GM19438 (cell line): ENCODE measurements at regions not wholly inside any gene's neighbourhood (a gene's known extent, or its start where the extent isn't known, plus 50 kb on each side); places are given as distances from the start of the nearest gene placed in this dataset.
"Not testable (repeated sequence)": the region's sequence is repeated elsewhere in the genome, so short reads cannot be mapped to it uniquely, and the experiment has no call there.

Experiments used
- ATAC-seq: cut with Tn5 transposase; IDR thresholded peaks from one replicate; pipeline ENCODE4 v1.9.1; 2021; ENCODE audit warnings: low read depth; ENCODE audit not compliant: unreplicated experiment

DNA sequence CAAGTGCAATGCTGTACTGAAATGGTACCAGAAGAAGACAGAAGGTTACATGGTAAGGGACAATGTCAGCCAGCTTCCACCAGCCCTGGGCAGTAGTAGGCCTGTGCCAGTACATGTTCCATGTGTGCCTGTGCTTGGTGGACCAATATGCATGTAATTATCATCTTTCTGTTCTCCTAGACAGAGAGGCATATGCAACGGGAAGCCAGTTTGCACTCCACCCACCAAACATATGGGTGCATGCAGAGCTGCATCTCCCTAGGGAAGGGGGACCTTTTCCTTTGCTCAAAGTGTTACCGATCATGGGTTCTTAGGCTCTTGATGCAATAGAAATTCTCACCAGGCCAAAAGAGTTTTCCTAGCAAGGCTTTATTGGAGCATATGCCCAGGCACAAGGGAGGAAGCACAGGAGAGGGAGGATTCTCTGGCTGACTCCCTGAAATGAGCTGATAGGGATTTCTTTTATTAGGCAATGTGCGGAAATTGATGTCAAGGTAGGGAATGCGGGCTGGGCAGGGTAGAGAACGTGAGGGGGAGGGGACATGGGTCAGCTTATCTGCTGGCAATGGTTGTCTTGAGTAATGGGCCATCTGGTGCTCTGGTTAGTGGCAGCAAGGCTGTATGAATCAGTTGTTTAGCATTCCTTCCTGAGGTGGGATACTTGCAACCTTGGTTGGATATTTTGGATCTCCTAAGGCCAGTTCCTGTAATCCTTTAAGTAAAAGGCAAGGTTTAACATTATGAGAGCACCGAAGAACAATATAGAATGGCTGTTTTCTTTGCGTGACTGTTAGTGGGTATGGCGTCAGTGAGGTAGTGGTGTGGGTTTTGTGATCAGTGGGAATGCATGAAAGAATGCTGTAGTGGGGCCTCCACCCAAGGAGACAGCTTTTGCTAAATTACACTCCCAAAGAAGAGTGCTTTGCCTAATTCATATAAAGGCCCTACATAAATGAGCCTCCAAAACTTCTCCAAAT is 102.5 kb downstream of the CDRT15L2 start:
- not testable (repeated sequence) for ATAC-seq

DNA sequence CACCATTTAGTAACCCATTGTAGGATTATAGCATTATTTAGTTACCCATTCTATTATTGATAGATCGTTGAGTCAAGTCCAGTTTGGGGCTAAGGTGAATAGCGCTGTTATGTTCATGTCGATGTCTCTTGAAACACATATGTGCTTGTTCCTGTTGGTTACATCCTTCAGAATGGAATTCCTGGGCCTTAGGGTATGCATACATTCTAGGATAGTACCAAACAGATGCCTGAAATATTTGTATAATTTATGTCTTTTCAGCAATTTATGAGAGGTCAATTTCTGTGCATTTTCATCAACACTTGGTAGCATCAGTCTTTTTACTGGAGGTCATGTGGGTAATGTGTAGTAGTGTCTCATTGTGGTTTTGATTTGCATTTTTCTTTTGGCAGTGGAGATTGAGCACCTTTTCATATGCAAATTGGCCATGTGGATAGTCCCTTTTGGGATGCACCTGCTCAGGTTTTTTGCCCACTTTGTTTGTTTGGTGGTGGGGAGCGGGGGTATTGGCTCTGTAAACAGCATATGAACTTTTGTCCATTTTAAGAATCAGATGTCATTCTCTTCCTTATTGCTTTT is 104.2 kb downstream of the CDRT15L2 start:
- not testable (repeated sequence) for ATAC-seq

DNA sequence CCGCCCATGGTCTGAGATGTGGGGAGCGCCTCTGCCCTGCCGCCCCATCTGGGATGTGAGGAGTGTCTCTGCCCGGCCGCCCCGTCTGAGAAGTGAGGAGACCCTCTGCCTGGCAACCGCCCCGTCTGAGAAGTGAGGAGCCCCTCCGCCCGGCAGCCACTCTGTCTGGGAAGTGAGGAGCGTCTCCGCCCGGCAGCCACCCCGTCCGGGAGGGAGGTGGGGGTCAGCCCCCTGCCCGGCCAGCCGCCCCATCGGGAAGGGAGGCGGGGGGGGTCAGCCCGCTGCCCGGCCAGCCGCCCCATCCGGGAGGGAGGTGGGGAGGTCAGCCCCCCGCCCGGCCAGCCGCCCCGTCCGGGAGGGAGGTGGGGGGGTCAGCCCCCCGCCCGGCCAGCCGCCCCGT is 105.5 kb downstream of the CDRT15L2 start:
- ATAC-seq, result not testable (repeated sequence)

DNA sequence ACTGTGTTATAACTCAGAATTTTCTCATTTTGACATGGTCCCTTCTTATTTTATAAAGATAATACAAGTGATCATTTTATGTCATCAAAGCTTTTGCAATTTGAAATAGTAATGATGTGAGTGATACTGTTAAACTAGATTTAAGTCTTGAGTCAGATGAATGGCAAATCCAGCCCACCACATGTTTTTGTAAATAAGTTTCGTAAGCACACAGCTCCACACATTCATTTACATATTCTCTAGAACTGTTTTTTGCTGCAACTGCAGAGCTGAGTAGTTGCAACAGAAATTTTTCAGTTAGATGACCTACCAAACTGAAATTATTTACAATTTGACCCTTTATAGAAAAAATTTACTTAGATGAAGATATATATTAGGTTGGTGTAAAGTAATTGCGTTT is 108.1 kb downstream of the CDRT15L2 start:
- ATAC-seq, result not testable (repeated sequence)

DNA sequence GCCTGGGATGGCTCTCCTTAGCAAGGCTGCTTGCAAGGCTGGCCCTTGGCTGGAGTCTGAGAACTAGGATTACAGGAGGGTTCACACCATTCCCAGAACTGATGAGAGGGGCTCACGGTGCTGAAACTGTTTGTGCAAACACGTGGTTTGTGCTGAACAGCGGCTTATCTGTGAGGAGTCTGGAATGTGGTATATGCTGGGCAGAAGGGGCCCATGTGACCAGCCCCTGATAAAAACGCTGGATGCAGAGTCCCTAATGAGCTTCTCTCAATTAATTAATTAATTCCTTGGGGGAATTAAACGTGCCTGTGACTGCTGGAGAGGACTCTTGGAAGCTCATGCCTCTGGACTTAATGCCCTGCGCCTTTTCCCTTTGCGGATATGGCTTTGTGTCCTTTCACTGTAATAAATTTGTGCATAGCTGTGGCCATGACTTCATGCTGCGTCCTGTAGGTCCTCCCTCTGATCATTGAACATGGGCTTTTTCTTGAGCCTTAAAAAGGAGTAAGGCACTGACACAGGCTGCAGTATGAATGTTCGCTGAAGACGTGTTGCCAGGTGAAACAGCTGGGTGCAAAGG is 109.7 kb downstream of the CDRT15L2 start:
- not testable (repeated sequence) for ATAC-seq

DNA sequence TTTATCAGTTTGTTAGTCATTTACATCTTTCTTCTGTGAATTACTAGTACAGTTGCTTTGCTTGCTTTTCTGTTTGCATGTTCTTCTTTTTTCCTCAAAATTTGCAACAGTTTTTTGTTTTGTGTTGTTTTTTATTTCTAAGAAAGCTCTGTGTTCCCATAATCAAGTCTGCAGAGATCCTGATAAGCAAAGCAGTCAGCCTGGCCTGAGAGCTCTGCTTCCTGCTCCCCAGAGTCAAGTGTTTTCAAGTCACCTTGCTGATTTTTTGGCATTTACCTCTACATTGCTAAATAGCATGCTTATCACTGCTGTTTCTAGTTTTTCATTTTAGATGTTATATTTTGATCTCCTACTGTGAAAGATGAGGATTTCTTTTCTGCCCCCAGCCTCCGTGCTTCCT is 113.2 kb downstream of the CDRT15L2 start:
- not testable (repeated sequence) for ATAC-seq

DNA sequence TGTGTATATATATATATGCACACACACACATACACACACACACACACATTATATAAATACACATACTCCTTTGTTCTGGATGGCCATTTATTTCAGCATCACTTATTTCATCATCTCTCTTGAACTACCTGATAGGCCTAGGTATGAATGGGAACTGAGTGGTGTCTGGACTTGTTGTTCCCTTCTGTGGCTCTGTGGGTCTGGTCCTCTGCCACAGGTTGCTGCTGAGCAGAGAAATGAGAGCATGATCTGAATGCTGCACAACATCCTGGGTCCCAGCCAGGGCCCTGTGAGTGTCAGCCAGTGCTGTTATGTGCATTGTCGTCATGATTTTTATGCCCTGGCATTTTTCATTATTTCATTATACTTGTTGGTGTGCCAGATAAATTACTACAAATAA is 116.3 kb downstream of the CDRT15L2 start:
- ATAC-seq, result not testable (repeated sequence)

DNA sequence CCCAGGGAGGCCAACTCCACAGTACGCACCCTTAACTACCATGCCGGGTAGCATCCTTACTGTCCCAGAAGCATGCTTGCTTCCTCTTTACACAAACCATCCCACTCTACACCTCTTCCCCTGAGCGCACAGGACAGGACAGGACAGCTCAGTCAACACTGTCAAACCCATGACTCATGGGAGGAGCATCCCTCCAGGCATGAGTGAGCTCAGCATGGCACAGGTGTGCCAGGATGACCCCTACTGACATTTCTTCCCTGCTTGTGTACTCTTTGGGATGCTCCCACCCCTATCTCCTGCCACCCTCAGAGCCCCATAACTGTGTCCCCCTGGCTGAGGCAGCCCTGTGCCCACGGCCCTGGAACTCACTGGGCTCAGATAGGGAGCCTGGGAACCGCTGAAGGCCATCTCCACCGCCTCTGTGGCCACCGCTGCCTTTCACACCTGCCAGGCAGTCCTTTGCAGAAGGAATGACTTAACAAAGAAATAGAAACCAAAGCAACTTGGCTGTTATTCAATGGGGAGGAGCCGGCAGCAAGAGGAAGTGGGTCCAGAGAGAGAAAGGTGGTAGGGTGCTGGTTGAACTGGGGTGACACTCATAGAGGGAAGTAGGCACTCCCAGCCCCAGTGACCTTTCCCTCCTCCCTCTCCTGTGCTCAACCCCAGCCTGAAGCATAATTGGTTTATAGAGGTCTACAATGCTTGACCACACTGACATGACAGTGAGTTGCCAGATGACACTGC is 119.1 kb downstream of the CDRT15L2 start:
- ATAC-seq, result peak; percentile 92

DNA sequence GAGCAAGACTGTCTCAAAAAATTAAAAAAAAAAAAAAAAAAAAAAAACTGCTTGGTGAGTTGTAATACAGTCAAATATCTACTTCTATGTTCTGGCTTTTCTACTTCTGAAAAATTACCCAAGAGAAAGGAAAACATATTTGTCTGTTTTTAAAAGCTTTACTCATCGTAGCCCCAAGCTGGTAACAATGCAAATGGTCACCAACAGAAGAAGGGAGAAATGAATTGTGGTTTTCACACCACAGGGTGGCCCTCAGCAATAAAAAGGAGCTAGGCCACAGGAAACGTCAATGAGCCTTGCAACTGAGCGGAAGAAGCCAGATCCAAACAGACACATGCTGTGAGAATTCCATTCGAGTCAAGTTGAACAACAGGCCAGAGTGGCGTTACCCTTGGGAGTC is 121.0 kb downstream of the CDRT15L2 start:
- ATAC-seq, result not testable (repeated sequence)

DNA sequence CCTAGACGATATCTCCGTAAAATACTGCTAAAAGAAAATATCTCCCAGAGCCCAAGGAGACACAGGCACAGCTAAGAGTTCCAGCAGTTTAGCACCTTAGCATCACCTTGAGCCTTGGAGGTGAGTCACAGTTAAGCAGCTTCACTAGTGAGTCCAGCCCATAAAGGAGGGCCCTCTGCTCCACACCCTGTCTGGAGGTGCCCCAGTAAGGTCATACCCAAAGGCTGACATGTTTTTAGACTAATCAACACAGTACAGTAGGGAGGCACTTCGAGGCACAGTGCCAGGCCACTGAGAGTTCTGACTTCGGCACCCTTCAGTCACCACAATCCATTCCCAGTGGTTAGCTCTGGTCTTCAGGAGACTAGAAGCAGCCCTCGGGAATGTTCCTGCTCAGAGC is 121.8 kb downstream of the CDRT15L2 start:
- ATAC-seq, result not testable (repeated sequence)

DNA sequence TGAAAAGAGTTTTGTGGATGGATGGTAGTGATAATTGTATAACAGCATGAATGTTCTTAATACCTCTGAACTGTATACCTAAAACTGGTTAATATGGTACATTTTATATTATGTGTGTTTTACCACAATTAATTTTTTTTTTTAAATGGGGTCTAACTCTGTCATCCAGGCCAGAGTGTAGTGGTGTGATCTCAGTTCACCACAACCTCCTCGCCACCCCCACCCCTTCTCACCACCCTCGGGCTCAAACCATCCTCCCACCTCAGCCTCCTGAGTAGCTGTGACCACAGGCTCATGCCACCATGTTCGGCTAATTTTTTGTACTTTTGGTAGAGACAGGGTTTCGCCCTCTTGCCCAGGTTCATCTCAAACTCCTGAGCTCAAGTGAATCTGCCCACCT is 123.2 kb downstream of the CDRT15L2 start:
- no peak for ATAC-seq

DNA sequence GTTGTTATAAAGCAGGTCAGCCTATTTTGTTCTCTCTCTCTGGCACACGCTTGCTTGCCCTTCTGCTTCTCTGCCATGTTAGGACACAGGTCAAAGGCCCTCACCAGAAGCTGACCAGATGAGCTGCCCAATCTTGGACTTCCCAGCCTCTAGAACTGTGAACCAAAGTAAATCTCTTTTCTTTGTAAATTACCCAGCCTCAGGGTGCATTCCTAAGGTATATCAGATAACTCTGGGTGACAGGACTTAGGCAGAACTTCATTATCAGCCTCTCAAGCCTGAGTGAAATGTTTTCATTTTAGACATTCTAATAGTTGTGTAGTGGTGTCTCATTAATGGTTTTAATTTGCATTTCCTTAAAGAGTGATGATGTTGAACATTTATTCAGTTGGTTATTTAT is 124.3 kb downstream of the CDRT15L2 start:
- no peak for ATAC-seq

DNA sequence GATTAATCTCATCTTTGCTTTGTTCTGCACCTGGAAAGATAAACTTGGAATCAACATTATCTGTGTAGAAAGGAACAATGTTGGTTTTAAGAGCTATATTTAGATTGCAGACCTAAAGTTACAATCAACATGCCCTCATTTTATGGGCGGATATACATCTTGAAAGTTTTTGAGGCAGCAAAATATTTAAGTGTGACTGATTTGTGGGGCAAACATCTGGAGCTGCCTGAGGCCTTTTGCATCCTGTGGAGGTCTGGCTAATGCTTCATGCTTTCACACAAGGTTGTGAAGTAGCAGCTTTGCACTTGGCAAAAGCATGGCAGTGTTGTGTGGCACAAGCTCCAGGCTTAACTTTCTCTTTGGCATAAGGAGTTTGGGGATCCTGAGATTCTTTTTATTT is 125.7 kb downstream of the CDRT15L2 start:
- ATAC-seq, result not testable (repeated sequence)

DNA sequence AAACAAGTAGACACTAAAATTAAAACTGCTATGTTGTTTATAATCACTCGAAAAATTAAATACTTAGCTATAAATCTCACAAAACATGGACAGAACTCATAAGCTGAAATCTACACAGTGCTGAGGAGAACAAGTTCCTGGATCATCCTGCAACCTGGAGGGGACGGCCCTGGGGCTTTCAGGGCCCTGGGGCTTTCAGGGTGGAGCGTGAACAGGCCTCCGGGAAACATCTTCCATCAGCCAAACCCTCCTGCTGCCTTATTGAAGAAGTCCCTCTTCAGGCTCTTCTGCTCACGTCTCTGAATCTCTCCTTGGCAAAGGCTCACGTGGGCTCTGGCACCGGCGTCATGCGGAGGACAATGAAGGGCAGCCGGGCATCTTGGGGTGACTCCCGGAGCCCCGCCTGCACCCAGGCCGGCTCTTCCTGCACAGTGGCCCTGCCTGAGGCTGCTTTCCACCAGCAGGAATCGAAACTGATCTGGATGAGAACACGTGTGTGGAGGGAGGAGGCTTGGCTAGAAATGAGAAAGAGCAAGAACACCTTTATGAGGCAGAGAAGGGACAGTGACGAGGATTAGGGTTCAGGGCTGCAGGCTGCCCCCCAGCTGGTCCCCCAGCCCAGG is 127.3 kb downstream of the CDRT15L2 start:
- ATAC-seq, result no peak

DNA sequence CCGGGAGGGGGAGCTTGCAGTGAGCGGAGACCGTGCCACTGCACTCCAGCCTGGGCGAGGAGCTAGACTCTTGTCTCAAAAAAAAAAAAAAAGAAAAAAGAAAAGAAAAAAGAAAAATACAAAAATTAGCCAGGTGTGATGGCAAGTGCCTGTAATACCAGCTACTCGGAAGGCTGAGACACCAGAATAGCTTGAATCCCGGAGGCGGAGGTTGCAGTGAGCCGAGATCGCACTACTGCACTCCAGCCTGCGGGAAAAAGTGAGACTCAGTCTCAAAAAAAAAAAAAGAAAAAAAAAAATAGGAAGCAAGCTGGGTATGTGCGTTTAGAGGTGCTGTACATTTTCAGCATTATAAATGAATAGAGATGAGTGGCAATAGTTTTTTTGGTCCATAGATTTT is 129.3 kb downstream of the CDRT15L2 start:
- ATAC-seq, result not testable (repeated sequence)

DNA sequence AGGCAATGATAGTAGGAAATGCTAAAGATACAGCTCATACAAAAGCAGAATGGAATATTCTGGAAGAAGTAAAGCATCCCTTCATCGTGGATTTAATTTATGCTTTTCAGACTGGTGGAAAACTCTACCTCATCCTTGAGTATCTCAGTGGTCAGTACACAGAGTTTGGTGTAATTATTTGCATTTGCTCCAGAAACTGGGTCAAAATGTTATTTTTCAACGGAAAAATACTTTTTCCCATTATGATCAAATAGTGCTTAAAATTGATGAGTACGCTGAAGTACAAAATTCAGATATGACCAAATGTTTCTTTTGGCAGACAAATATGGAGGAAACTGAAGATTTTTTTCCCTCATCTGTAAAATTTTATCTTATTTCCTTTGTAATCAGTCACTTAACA is 137.0 kb downstream of the CDRT15L2 start:
- not testable (repeated sequence) for ATAC-seq

DNA sequence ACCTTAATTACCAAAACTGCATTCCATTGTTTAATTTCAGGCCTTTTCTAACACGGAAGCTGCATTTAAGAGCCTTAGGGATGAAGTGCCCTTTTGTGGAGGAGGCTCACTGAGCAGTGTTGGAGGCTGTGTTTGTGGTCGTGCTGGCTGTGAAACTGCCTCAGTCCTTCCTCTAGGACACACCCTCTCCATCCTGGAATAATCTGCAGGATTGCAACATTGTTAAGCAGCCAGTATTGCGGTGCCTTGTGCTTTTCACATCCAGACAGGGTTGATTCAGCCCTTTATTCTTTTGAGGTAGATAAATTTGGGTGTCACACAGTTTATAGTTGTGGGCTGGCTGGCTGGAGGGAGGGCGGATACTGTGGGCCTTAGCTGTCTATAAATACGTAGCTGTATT is 141.6 kb downstream of the CDRT15L2 start:
- ATAC-seq, result no peak

DNA sequence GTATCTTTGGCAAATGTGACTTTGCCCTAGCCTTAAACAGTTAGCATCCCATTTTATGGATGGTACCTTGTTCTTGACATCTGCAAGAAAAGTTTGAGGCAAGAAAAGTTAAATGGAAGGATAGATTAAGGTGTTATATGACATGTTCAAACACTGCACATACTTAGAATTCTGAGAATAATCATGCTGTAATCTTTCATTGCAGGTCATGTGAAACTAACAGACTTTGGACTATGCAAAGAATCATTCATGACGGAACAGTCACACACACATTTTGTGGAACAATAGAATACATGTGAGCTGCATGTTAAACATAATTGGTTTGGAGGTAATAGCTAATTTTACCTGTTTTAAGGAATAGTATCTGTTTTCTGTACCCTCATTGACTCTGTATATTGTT is 144.9 kb downstream of the CDRT15L2 start:
- not testable (repeated sequence) for ATAC-seq

DNA sequence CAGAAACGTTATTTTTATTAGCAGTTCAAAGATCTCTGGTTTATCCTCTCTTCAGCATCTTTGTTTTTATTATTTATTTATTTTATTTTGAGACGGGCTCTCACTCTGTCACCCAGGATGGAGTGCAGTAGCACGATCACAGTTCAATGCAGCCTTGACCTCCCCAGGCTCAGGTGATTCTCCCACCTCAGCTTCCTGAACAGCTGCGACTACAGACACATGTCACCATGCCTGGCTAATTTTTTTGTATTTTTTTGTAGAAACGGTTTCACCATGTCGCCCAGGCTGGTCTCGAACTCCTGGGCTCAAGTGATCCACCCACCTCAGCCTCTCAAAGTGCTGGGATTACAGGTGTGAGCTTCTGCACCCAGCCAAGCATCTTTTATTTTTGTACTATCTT is 147.7 kb downstream of the CDRT15L2 start:
- not testable (repeated sequence) for ATAC-seq

DNA sequence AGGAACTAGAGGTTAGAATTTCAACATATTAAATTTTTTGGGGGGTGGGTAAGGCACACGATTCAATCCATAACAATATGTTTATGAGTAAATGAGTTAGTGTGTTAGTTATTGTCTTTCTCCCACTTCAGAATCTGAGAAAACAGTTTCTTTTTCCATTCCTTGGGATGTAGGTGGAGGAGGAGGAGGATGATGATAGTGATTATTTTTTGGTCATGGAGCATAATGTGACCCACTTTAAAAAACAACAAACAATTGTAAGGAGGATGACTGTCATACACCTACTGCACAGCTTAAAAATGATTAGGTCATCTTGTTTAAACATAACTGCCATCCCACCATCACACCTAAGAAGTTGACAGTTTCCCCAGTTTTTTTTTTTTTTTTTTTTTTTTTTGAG is 148.7 kb downstream of the CDRT15L2 start:
- no peak for ATAC-seq
